ENCODE measurements at regions not wholly inside any gene's neighbourhood (a gene's known extent, or its start where the extent isn't known, plus 50 kb on each side); places are given as distances from the start of the nearest gene placed in this dataset.
A peak's percentile ranks its signal among the peaks of the same experiment; 100 is the strongest.
"Not testable (repeated sequence)": the region's sequence is repeated elsewhere in the genome, so short reads cannot be mapped to it uniquely, and the experiment has no call there.

- H3K36me3 ChIP-seq (ENCODE audit: low read depth, low read length); H3K79me2 ChIP-seq (ENCODE audit: low read length); H3K9me3 ChIP-seq (ENCODE audit: low read length); H3F3A ChIP-seq (ENCODE audit: low read length, unreplicated experiment); POLR2A ChIA-PET (ENCODE audit: unreplicated experiment); H3K9ac ChIP-seq (ENCODE audit: low read length); intact Hi-C loops (cut with micrococcal nuclease); H3K27me3 ChIP-seq (ENCODE audit: low read length); H2AFZ ChIP-seq (ENCODE audit: low read length); H4K20me1 ChIP-seq (ENCODE audit: low read length); H3K4me3 ChIP-seq (ENCODE audit: low read length); H3K9me2 ChIP-seq (replicated peaks; ENCODE audit: low read length): not testable (repeated sequence)
- Histone ChIP-seq H3K4me1 (ENCODE audit: insufficient read depth, low read length) (peaks cover 12% of the 10 kb centered on the region), H3K27ac (ENCODE audit: low read length) (peak overlapping the region; percentile 62), H3K4me2 (ENCODE audit: low read length) (peak overlapping the region; percentile 46; the same call in 1 of the 2 replicates)
- CTCF ChIA-PET = interaction anchor here (0.9 kb wide), 1 partner anchor 87 kb away, joined by 4 read pairs; no protein-coding TSS in a partner anchor
- TF ChIP-seq CTCF (conservative IDR thresholded peaks at IDR 0.05; ENCODE audit: low read depth, low read length) = peak; percentile 32; the same call in 1 of the 2 replicates
- peak; percentile 82 for ATAC-seq
- BruUV-seq (replicated peaks) = TSS peak; percentile 28
- peak; percentile 65 for DNase-seq
Measured at GRCh38 chr5:1598950-1599737, 75.4 kb upstream of the LPCAT1 start.

GRCh38 chr5:1597093-1597473 lies 73.3 kb upstream of the LPCAT1 start:
- H3K36me3 ChIP-seq (ENCODE audit: low read depth, low read length); H3K9ac ChIP-seq (ENCODE audit: low read length); DNase-seq; BruUV-seq (replicated peaks); H3K9me2 ChIP-seq (replicated peaks; ENCODE audit: low read length); H3K4me2 ChIP-seq (ENCODE audit: low read length); H2AFZ ChIP-seq (ENCODE audit: low read length); ATAC-seq; intact Hi-C loops (cut with micrococcal nuclease); H3K27me3 ChIP-seq (ENCODE audit: low read length); H3F3A ChIP-seq (ENCODE audit: low read length, unreplicated experiment); H3K9me3 ChIP-seq (ENCODE audit: low read length); H3K79me2 ChIP-seq (ENCODE audit: low read length); H3K27ac ChIP-seq (ENCODE audit: low read length); POLR2A ChIA-PET (ENCODE audit: unreplicated experiment); H3K4me3 ChIP-seq (ENCODE audit: low read length); CTCF ChIA-PET; H4K20me1 ChIP-seq (ENCODE audit: low read length): not testable (repeated sequence)
- H3K4me1 ChIP-seq (ENCODE audit: insufficient read depth, low read length) = peaks cover 12% of the 10 kb centered on the region

GRCh38 chr5:1596462-1597092 lies 72.8 kb upstream of the LPCAT1 start:
- H3K79me2 ChIP-seq (ENCODE audit: low read length); H3K36me3 ChIP-seq (ENCODE audit: low read depth, low read length); H4K20me1 ChIP-seq (ENCODE audit: low read length); CTCF ChIA-PET; H3K9me3 ChIP-seq (ENCODE audit: low read length); intact Hi-C loops (cut with micrococcal nuclease); POLR2A ChIA-PET (ENCODE audit: unreplicated experiment); ATAC-seq; DNase-seq; H3F3A ChIP-seq (ENCODE audit: low read length, unreplicated experiment); H2AFZ ChIP-seq (ENCODE audit: low read length); H3K27ac ChIP-seq (ENCODE audit: low read length); H3K9ac ChIP-seq (ENCODE audit: low read length); H3K9me2 ChIP-seq (replicated peaks; ENCODE audit: low read length); H3K27me3 ChIP-seq (ENCODE audit: low read length); H3K4me2 ChIP-seq (ENCODE audit: low read length); H3K4me3 ChIP-seq (ENCODE audit: low read length); BruUV-seq (replicated peaks): not testable (repeated sequence)
- H3K4me1 ChIP-seq (ENCODE audit: insufficient read depth, low read length) = peaks cover 12% of the 10 kb centered on the region
